Smooth muscle cell (in vitro differentiated cells): ENCODE measurements at regions not wholly inside any gene's neighbourhood (a gene's known extent, or its start where the extent isn't known, plus 50 kb on each side); places are given as distances from the start of the nearest gene placed in this dataset.

Experiments
- DNase-seq: peaks from one replicate; lab custom pipeline; 2025; ENCODE audit not compliant: unreplicated experiment; lab: John Stamatoyannopoulos, UW
- H2AFZ ChIP-seq: fragments of 200-600 bp; sonication (generic); 2 replicates; pipeline ENCODE4 v1.6.0; 2016; ENCODE audit warnings: antibody characterized with exemption, low read depth, mild to moderate bottlenecking
- H3F3A ChIP-seq: fragments of 200-600 bp; sonication (generic); 2 replicates; pipeline ENCODE4 v1.6.0; 2017; ENCODE audit warnings: antibody characterized with exemption, low read depth
- H3K27ac ChIP-seq: fragments of 200-600 bp; sonication (generic); 2 replicates; pipeline ENCODE4 v1.5.1; 2016; ENCODE audit warnings: low read depth, mild to moderate bottlenecking
- H3K27me3 ChIP-seq: fragments of 200-600 bp; sonication (generic); 2 replicates; pipeline ENCODE4 v1.6.1; 2016; ENCODE audit warnings: low read depth, mild to moderate bottlenecking
- H3K36me3 ChIP-seq: fragments of 200-600 bp; sonication (generic); 2 replicates; pipeline ENCODE4 v1.5.1; 2016; ENCODE audit warnings: low read depth
- H3K4me1 ChIP-seq: fragments of 200-600 bp; sonication (generic); 2 replicates; pipeline ENCODE4 v1.5.1; 2016; ENCODE audit warnings: low read depth
- H3K4me2 ChIP-seq: fragments of 200-600 bp; sonication (generic); 2 replicates; pipeline ENCODE4 v1.6.0; 2016; ENCODE audit warnings: mild to moderate bottlenecking
- H3K4me3 ChIP-seq: fragments of 200-600 bp; sonication (generic); 2 replicates; pipeline ENCODE4 v1.5.1; 2016; ENCODE audit warnings: mild to moderate bottlenecking
- H3K79me2 ChIP-seq: fragments of 200-600 bp; sonication (generic); 2 replicates; pipeline ENCODE4 v1.6.0; 2016; ENCODE audit warnings: low read depth, mild to moderate bottlenecking
- H3K9ac ChIP-seq: fragments of 200-600 bp; sonication (generic); 2 replicates; pipeline ENCODE4 v1.6.0; 2016; ENCODE audit warnings: low read depth
- H3K9me3 ChIP-seq: fragments of 200-600 bp; sonication (generic); replicated peaks from 2 replicates; pipeline ENCODE4 v1.5.1; 2016; ENCODE audit warnings: low read depth
- H4K20me1 ChIP-seq: fragments of 200-600 bp; sonication (generic); 2 replicates; pipeline ENCODE4 v1.6.0; 2016; ENCODE audit warnings: low read depth
- whole genome bisulfite sequencing: methylation state at CpG from one replicate; pipeline ENCODE4 v1.1.7; 2016; ENCODE audit warnings: low lambda C conversion rate; 5-methylcytosine and 5-hydroxymethylcytosine counted together
- TF ChIP-seq, protein P1 (sequence below): fragments of 200-600 bp; sonication (generic); IDR thresholded peaks from 2 replicates; pipeline ENCODE4 v1.5.1; 2017; ENCODE audit warnings: borderline replicate concordance, mild to moderate bottlenecking, antibody characterized with exemption; ENCODE audit not compliant: insufficient read depth, poor library complexity, severe bottlenecking

DNA sequence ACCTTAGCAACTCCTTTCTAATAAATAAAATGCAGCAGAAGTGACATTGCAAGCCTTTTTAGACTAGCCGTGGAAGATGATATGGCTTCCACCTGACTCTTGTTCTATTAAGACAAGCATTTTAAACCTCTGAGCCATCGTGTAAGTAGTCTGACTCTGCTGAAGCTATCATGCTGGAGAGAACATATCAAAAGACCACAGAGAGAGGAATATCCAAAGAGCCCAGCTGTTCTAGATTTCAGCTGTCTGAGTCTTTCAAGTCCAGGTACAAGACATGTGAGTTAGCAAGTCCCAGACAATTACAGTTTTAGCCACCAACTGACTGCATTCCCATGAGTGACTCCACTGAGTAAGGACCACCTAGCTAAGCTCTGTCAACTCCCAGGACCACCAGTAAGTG lies 517.0 kb upstream of the NAALADL2 start:
- Histone ChIP-seq H3K9me3 (no peaks in the 10 kb centered on the region), H3F3A (peaks cover 3% of the 10 kb centered on the region), H3K4me1 (no peaks in the 10 kb centered on the region), H3K27me3 (peaks cover 21% of the 10 kb centered on the region), H3K9ac (no peak overlapping the region), H3K79me2 (no peaks in the 10 kb centered on the region), H3K4me3 (no peak overlapping the region), H3K27ac (no peak overlapping the region), H3K4me2 (no peak overlapping the region), H3K36me3 (no peaks in the 10 kb centered on the region), H2AFZ (no peak overlapping the region), H4K20me1 (no peaks in the 10 kb centered on the region)
- TF ChIP-seq, protein P1, sequence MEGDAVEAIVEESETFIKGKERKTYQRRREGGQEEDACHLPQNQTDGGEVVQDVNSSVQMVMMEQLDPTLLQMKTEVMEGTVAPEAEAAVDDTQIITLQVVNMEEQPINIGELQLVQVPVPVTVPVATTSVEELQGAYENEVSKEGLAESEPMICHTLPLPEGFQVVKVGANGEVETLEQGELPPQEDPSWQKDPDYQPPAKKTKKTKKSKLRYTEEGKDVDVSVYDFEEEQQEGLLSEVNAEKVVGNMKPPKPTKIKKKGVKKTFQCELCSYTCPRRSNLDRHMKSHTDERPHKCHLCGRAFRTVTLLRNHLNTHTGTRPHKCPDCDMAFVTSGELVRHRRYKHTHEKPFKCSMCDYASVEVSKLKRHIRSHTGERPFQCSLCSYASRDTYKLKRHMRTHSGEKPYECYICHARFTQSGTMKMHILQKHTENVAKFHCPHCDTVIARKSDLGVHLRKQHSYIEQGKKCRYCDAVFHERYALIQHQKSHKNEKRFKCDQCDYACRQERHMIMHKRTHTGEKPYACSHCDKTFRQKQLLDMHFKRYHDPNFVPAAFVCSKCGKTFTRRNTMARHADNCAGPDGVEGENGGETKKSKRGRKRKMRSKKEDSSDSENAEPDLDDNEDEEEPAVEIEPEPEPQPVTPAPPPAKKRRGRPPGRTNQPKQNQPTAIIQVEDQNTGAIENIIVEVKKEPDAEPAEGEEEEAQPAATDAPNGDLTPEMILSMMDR, result no peak
- no peak for DNase-seq
- 54% methylated on average over 2 of the region's 2 CpGs for WGBS

DNA sequence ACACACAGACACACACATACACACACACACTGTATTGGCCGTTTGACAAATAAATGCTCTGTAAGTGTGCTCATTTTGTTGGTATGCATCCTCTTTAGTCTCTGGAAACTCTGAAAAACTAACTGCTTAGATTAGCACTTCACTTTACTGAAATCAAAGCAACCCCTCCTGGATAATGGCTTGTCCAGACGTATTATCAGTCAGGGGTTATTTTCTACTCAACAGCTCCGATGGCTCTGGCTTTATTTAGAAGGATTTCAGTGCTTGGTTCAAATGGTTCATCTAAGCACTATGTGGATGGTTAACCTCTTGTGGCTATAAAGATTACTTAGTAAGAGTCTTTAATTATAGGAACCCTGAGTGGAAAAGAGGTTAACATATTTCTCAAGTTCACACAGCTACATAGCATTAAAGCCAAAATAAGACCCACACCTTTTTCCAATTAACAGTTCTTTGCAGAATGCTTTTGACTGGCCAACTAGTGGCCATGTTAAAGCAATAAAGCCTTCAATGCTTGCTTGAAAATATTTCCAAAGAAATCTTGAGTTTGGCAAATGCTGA lies 516.1 kb upstream of the NAALADL2 start:
- Histone ChIP-seq H3K36me3 (no peaks in the 10 kb centered on the region), H3K9ac (no peak overlapping the region), H3K79me2 (no peaks in the 10 kb centered on the region), H3K27ac (no peak overlapping the region), H3K9me3 (no peaks in the 10 kb centered on the region), H3K4me1 (no peaks in the 10 kb centered on the region), H3F3A (peaks cover 3% of the 10 kb centered on the region), H2AFZ (no peak overlapping the region), H3K4me3 (no peak overlapping the region), H3K4me2 (no peak overlapping the region), H4K20me1 (no peaks in the 10 kb centered on the region), H3K27me3 (peaks cover 21% of the 10 kb centered on the region)
- WGBS, result 6% methylated on average over 3 of the region's 3 CpGs
- no peak for DNase-seq
- TF ChIP-seq, protein P1, result no peak

DNA sequence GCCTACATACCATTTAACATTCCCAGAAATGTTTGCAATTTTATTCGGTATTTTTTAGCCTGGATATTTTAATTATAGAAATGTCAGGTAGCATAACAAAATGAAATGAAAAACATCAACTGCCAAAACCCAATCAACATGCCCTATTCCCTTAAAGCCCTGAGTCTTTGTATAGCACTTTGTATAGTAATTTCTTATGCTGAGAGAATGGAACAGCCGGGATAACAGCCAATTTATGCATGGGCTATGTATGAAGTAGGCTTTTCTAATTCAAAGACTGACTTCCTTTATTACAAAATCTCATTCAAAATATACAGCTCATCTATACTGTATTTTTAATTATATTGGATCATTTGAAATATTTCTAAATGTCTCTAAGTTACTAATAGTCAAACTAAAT lies 513.0 kb upstream of the NAALADL2 start:
- Histone ChIP-seq H3K27me3 (peaks cover 3% of the 10 kb centered on the region), H3K36me3 (no peaks in the 10 kb centered on the region), H3K9me3 (no peaks in the 10 kb centered on the region), H4K20me1 (no peaks in the 10 kb centered on the region), H3K9ac (no peak overlapping the region), H2AFZ (no peak overlapping the region), H3K4me2 (no peak overlapping the region), H3K27ac (no peak overlapping the region), H3K79me2 (no peaks in the 10 kb centered on the region), H3F3A (peaks cover 3% of the 10 kb centered on the region), H3K4me3 (no peak overlapping the region), H3K4me1 (no peaks in the 10 kb centered on the region)
- DNase-seq, result no peak
- WGBS, result 97% methylated on average over 2 of the region's 2 CpGs
- TF ChIP-seq, protein P1, result no peak

DNA sequence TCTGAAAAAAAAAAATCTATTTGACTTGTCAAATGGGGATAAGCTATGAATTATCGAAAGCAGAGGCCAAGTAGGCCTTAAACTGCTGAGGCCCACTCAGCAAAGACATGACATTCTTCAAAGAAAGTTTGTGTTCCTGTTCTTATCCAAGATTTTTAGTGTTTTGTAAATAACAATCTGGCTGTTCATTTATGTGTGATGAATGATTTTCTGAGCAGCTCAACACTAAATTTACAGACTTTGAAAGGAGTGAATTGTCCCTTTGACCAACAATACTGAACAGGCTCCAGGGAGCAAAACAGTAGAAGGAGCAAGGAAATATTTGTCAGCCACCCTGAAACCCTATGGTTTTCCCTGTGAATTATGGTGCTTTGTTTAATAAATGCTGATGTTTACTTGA lies 512.6 kb upstream of the NAALADL2 start:
- H3K27me3 ChIP-seq, result no peaks in the 10 kb centered on the region
- H3K36me3 ChIP-seq, result no peaks in the 10 kb centered on the region
- peaks cover 3% of the 10 kb centered on the region for H3F3A ChIP-seq
- H3K9ac ChIP-seq, result no peak overlapping the region
- no peaks in the 10 kb centered on the region for H3K79me2 ChIP-seq
- H4K20me1 ChIP-seq, result no peaks in the 10 kb centered on the region
- no peak overlapping the region for H3K4me3 ChIP-seq
- TF ChIP-seq, protein P1, result no peak
- H3K27ac ChIP-seq, result no peak overlapping the region
- H3K4me2 ChIP-seq, result no peak overlapping the region
- H2AFZ ChIP-seq, result no peak overlapping the region
- no peaks in the 10 kb centered on the region for H3K9me3 ChIP-seq
- WGBS, result 88% methylated on average over 1 of the region's 1 CpG
- no peak for DNase-seq
- H3K4me1 ChIP-seq, result no peaks in the 10 kb centered on the region
